Stimulated activated CD8-positive, alpha-beta memory T cell treated with anti-CD3 and anti-CD28 coated beads, Interleukin-4, amount 100 ng/mL, for 48 hours (primary cell): ENCODE measurements at regions not wholly inside any gene's neighbourhood (a gene's known extent, or its start where the extent isn't known, plus 50 kb on each side); places are given as distances from the start of the nearest gene placed in this dataset.

Source experiments
- DNase-seq: peaks from one replicate; pipeline ENCODE4 v3.0.0-alpha.2; 2020

- no peak for DNase-seq
These were observed 1058.4 kb downstream of the LRFN5 start for GRCh38 chr14:42665083-42665482.

- DNase-seq = no peak
These were observed 1057.5 kb downstream of the LRFN5 start for GRCh38 chr14:42664190-42664589.

DNA sequence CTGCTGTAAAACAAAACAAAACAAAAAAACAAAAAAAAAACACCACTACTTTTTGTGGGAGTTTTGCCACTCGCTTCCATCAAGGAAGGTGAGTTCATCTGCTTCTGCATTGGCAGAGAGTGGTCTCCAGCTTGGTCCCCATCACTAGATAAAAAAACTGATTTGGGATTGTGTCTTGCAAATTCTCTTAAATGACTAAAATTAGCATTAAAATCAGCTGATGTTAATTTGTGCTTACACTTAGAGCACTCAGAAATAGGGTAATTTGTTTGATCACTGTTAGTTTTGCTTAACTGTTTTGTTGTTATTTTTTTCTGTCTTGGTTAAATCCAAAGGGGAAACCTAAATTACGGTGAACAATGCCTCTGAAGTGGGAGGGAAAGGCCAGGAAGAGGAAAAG, 1048.0 kb downstream of the LRFN5 start:
- no peak for DNase-seq

- DNase-seq = no peak
These were observed 1036.1 kb downstream of the LRFN5 start for GRCh38 chr14:42642787-42643186.

DNA sequence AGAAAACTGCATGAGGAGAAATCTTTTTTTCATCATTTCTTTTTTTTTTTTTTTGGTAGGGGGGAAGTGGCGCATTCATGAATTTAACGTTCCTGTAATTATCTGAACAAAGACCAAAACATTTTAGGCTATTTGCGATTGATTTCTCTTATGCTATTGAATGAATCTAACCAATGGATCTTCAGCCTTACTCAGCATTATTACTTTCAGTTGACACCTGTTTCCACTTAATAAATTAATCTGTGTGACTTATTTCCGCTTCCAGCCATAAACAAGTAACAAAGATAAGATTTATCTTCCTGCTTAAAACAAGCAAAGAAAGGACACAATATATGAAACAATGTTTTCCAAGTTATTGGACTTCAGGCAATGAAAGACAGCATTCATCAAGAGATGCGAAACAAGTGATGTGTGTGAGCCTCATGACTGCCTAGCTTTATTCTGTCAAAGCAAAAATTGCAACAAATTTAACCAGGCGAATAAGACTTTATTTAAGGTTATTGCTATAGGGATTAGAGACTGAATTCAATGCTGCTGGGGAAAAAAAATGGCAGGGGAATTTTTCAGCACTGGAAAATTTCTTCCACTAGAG, 1026.9 kb downstream of the LRFN5 start:
- DNase-seq = no peak

GRCh38 chr14:42629553-42629952, 1022.9 kb downstream of the LRFN5 start:
- no peak for DNase-seq

- DNase-seq = no peak
These were observed 1021.9 kb downstream of the LRFN5 start for GRCh38 chr14:42628602-42629001.

- no peak for DNase-seq
These were observed 1020.3 kb downstream of the LRFN5 start for GRCh38 chr14:42626986-42627385.

DNA sequence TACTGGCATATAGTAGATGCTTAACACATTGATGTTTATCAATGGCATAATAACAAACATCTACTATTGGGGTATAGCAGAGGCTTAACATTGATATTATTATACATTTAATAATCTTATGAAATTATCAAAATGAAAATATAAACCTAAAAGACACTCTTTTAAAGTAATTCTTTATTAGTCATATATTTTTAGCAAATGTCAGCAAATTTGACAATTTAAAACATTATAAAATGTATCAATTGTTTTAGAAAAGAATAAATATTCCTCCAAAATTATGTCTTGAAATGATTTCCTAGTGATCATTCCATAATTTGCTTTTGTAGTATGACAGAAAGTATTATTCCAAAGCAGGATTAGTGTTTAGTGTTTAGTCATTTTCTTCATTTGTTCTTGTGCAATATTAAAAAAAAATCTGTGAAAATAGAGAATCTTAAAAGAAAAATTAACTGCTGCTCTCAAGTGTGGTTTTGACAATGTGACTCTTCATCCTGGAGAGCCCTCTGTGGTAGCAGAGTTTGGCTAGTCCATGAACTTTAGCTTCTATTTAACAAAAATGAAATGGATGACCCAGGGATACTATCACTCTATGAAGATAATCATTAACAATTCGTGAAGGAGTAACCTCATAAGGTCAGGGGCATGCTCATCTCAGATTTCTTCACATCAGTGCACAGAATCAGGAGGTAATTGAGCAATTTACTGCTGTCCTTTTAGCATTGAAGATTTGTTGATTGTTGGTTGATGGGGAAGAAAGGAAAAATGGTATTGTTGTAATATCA, 1018.5 kb downstream of the LRFN5 start:
- no peak for DNase-seq

GRCh38 chr14:42617005-42617404, 1010.3 kb downstream of the LRFN5 start:
- no peak for DNase-seq

GRCh38 chr14:42606839-42607238, 1000.2 kb downstream of the LRFN5 start:
- DNase-seq = no peak

DNA sequence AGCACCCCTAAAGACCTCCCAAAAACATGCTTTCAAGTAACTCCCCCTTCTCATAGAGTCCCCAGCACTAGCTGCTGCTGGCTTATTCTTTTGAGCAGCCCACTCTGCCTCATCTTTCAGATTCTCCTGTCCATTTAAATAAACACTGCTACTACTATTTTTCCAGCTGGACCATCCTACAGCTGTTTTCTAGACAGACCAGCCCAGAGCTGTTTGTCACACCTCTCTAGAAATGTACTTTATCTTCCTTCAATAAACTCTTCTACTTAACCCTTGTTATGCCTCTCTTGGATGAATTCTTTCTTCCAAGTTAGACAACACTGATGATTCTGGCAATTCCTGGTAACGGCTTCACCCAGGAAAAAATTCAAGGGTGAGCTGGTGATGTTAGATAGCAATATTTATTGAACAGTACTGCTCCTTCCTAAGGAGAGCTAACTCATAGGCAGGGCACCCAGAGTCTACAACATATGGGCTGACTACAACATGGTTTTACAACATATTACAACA, 995.7 kb downstream of the LRFN5 start:
- no peak for DNase-seq

DNA sequence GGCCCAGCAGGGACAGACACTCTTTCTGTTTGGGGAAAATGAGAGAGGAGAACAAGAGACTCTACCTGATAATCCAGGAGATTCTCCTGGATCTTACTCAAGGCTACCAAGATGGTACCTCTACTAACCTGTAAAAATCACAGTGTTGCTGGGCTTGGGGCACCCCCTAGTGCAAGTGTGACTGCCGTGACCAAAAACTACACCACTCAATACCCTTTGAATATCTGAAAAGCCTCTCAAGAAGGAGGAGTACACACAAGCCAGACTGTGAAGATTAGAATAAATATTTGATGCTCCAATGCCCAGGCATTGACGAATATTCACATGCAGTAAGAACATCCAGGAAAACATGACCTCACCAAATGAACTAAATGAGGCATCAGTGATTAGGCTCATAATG, 965.4 kb downstream of the LRFN5 start:
- DNase-seq = no peak

GRCh38 chr14:42569227-42569626, 962.6 kb downstream of the LRFN5 start:
- no peak for DNase-seq

DNA sequence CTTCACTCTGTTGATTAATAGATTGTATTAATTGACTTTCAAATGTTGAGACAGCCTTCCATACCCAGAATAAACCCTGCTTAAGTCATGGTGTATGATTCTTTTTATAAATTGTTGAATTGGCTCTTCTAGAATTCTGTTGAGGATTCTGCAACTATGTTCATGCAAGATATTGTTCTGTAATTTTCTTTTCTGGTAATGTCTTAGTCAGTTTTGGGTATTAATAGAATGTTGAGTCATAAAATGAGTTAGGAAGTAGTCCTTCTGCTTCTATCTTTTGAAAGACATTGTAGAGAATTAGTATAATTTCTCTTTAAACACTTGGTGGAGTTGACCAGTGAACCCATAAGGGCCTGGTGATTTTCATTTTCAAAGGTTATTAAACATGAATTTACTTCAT, 958.9 kb downstream of the LRFN5 start:
- no peak for DNase-seq

GRCh38 chr14:42563313-42563712, 956.6 kb downstream of the LRFN5 start:
- no peak for DNase-seq

- no peak for DNase-seq
These were observed 949.9 kb downstream of the LRFN5 start for GRCh38 chr14:42556551-42556950.

DNA sequence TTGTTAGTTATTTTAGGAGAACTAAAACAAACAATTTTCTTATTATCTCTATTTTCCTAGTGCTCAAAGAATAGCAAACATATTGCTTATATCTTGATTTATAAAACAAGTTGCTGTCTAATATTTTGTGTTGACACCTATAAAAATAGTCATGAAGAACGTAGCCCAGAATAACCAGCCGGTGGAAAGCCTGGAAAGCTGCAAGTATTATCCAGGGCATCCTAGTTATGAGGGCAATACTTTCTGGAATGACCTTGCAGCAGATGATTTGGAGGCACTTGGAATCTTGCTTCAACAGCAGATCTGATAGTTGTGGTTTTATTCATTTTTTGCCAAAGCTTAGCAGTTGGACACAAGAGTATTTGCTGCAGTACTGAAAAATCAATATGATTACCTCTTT, 948.7 kb downstream of the LRFN5 start:
- DNase-seq = no peak

GRCh38 chr14:42554091-42554490, 947.4 kb downstream of the LRFN5 start:
- DNase-seq = no peak

DNA sequence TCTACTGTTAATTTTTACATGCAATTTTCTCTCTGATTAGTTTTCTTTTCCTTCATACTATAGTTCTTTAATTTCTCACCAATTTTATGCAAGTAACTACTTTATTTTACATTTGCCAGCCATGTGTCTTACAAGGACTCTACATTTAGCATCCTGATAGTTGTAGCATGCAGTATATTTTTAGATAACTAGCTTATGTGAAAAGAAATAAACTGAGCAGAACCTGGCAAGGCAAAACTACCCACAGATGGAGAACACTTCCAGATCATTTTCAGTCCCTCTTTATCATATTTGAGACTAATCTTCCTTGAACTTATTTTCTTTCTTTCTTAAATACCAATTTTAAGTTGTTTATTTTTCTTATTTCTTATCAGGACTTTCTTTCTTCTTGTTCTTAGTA, 943.6 kb downstream of the LRFN5 start:
- no peak for DNase-seq

DNA sequence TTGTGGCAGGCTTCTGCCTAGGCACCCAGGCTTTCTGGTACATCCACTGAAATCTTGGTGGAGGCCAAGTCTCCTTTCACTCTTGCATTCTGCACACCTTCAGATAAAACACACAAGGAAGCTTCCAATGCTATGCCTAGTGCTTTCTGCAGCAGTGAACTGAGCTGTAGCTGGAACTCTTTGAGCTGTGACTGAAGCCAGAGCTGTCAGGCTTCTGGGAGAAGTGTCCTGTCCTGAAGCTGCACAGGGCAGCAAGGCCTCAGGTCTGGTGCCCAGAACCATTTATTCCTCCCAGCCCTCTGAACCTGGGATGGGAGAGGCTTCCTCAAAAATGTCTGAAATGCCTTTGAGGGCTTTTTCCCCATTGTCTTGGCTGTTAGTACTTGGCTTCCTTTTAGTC, 941.7 kb downstream of the LRFN5 start:
- no peak for DNase-seq

DNA sequence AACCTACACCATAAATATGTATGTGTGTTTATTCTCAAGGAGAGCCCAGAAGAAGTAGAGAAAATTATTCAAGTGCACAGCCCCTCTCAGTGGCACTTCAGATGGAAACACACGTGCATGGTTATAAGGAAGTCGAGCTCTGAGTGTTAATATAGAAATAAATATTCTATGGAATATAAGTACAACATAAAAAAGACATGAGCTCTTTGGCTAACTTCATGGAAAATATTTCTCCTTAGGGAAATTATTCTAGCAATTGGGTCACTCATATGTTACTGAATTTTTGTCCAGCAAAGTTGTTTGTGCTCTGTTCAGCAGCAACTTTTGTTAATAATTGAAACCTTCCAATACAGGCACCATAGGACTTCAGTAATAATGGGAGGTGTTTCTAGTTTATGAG, 939.0 kb downstream of the LRFN5 start:
- no peak for DNase-seq

DNA sequence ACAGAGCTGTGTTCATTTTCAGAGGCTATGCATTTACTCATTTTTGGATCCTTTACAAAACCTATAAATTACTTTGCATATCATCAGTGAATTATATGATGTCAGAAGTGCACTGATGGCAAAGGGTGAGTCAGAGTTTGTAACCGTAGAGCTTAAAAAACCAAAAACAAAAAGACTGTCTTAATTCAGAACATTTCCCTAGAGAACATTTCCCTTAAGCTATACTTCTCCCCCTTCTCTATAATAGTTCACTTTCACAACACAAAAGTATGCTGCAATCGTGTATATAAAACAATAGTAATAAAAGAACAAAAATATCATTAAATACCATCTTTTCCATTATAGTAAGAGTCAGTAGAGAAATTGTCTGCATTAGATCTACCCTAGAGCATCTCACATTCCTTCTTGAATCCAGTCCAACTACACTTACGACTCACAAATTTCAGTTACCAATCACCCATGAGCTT, 934.9 kb downstream of the LRFN5 start:
- no peak for DNase-seq

DNA sequence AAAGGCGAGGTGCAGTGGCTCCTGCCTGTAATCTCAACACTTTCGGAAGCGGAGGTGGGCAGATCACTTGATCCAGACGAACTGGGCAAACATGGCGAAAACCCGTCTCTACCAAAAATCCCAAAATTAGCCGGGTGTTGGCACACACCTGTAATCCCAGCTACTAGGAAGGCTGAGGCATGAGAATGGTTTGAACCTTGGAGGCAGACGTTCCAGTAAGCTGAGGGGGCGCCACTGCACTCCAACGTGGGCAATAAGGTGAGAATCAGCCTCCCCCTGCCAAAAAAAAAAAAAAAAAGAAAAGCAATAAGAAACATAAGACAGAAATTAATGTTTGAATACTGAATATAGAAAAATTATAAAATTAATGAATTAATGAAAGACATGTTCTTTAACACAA, 928.7 kb downstream of the LRFN5 start:
- no peak for DNase-seq

DNA sequence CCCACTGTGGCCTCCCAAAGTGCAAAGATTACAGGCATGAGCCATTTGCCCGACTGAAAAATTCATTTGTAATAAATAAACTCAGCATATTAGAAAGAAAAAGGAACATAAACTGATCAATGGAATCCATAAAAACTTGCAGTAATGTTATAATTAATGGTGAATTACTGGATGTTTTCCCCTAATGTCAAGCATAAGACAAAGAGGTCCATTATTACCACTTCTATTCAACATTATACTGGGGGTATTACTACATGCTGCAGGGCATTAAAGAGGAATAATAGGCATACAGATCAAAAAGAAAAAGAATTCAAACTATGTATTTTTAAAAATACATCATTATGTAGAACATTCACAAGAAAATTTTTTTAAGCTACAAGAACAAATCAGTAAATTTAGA, 926.8 kb downstream of the LRFN5 start:
- no peak for DNase-seq
